ENCODE measurements at regions not wholly inside any gene's neighbourhood (a gene's known extent, or its start where the extent isn't known, plus 50 kb on each side); places are given as distances from the start of the nearest gene placed in this dataset.

DNA sequence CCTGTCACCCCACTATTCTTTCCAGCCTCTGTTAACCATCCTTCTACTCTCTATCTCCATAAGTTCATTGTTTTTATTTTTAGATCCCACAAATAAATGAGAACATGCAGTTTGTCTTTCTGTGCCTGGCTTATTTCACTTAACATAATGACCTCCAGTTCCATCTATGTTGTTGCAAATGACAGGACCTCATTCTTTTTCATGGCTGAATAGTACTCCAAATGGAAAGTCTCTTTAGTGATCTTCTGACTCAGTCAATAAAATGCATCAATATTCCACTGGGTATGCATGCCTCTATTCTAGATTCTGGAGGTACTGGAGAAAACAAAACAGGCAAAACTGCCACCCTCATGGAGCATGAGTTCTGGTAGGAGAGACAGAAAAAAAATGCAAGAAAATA, 459.0 kb downstream of the XYLT1 start:
- Histone ChIP-seq H3K9ac (ENCODE audit: low read depth, low read length) (no peak overlapping the region), H2AK9ac (replicated peaks; ENCODE audit: low read depth, low read length, poor library complexity) (no peak overlapping the region), H2BK120ac (ENCODE audit: low read depth, low read length) (no peak overlapping the region), H4K5ac (ENCODE audit: low read depth, low read length) (no peak overlapping the region), H4K8ac (ENCODE audit: low read depth in 2 of 2, low read length in 2 of 2) (no peak overlapping the region), H2BK15ac (ENCODE audit: low read depth, low read length) (no peak overlapping the region), H3K4me1 (ENCODE audit: control insufficient read depth, insufficient read depth, low read length) (no peaks in the 10 kb centered on the region), H3K18ac (ENCODE audit: low read depth, low read length) (no peak overlapping the region), H2BK20ac (ENCODE audit: low read depth, low read length) (no peak overlapping the region), H2AK5ac (ENCODE audit: low read depth, low read length) (no peak overlapping the region), H3K9me3 (ENCODE audit: control insufficient read depth, insufficient read depth, low read length) (peaks cover 4% of the 10 kb centered on the region), H2BK5ac (ENCODE audit: low read depth, low read length, poor library complexity, severe bottlenecking) (no peak overlapping the region), H3K36me3 (ENCODE audit: control insufficient read depth, insufficient read depth, low read length) (no peaks in the 10 kb centered on the region), H4K91ac (ENCODE audit: insufficient read depth, low read depth, low read length) (no peak overlapping the region), H3K4me3 (ENCODE audit: insufficient read depth, low read depth, low read length) (no peak overlapping the region), H3K9me1 (ENCODE audit: insufficient read depth, low read length) (no peaks in the 10 kb centered on the region), H3K56ac (ENCODE audit: extremely low read depth, insufficient read depth, low read length) (no peak overlapping the region), H3K4ac (ENCODE audit: low read depth, low read length) (no peak overlapping the region), H4K20me1 (ENCODE audit: insufficient read depth, low read length) (no peaks in the 10 kb centered on the region), H3K23ac (ENCODE audit: low read depth, low read length) (no peak overlapping the region), H3K14ac (replicated peaks; ENCODE audit: low read depth, low read length) (no peak overlapping the region), H2AFZ (replicated peaks; ENCODE audit: low read length, poor library complexity) (no peak overlapping the region), H3K79me1 (ENCODE audit: low read depth in 1 of 2, low read length in 2 of 2) (no peaks in the 10 kb centered on the region), H3K4me2 (ENCODE audit: low read depth, low read length) (no peak overlapping the region), H3K27ac (ENCODE audit: insufficient read depth, low read length) (no peak overlapping the region), H3K27me3 (ENCODE audit: control insufficient read depth, insufficient read depth, low read length) (no peaks in the 10 kb centered on the region)
- no peak for DNase-seq
- no TSS peak for BruUV-seq (replicated peaks)
- ChIA-PET CTCF (no interaction called here), POLR2A (ENCODE audit: unreplicated experiment) (no interaction called here)
- TF ChIP-seq MAFK (IDR thresholded peaks at IDR 0.05; ENCODE audit: low read depth, low read length) (no peak), CHD1 (IDR thresholded peaks at IDR 0.05; ENCODE audit: low read depth, low read length) (no peak), RCOR1 (IDR thresholded peaks at IDR 0.05; ENCODE audit: insufficient replicate concordance, low read length) (no peak), NFE2L2 (IDR thresholded peaks at IDR 0.05; ENCODE audit: low read depth, low read length) (no peak), FOS (IDR thresholded peaks at IDR 0.05; ENCODE audit: low read depth, low read length) (no peak), POLR2A (IDR thresholded peaks at IDR 0.05; ENCODE audit: low read depth, low read length) (no peak), BHLHE40 (IDR thresholded peaks at IDR 0.05; ENCODE audit: low read depth, low read length) (no peak), CEBPB (IDR thresholded peaks at IDR 0.05; ENCODE audit: low read depth, low read length) (no peak), SMC3 (IDR thresholded peaks at IDR 0.05; ENCODE audit: low read depth, low read length) (no peak), MAZ (IDR thresholded peaks at IDR 0.05; ENCODE audit: borderline replicate concordance, low read depth, low read length) (no peak), RFX5 (IDR thresholded peaks at IDR 0.05; ENCODE audit: low read depth, low read length) (no peak), USF2 (IDR thresholded peaks at IDR 0.05; ENCODE audit: low read depth, low read length) (no peak), RAD21 (IDR thresholded peaks at IDR 0.05; ENCODE audit: low read length) (no peak), MXI1 (IDR thresholded peaks at IDR 0.05; ENCODE audit: borderline replicate concordance, low read depth, low read length) (no peak)
- TF ChIP-seq, protein P1, sequence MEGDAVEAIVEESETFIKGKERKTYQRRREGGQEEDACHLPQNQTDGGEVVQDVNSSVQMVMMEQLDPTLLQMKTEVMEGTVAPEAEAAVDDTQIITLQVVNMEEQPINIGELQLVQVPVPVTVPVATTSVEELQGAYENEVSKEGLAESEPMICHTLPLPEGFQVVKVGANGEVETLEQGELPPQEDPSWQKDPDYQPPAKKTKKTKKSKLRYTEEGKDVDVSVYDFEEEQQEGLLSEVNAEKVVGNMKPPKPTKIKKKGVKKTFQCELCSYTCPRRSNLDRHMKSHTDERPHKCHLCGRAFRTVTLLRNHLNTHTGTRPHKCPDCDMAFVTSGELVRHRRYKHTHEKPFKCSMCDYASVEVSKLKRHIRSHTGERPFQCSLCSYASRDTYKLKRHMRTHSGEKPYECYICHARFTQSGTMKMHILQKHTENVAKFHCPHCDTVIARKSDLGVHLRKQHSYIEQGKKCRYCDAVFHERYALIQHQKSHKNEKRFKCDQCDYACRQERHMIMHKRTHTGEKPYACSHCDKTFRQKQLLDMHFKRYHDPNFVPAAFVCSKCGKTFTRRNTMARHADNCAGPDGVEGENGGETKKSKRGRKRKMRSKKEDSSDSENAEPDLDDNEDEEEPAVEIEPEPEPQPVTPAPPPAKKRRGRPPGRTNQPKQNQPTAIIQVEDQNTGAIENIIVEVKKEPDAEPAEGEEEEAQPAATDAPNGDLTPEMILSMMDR (conservative IDR thresholded peaks at IDR 0.05; ENCODE audit: low read depth, low read length): no peak
- TF ChIP-seq, protein P2, sequence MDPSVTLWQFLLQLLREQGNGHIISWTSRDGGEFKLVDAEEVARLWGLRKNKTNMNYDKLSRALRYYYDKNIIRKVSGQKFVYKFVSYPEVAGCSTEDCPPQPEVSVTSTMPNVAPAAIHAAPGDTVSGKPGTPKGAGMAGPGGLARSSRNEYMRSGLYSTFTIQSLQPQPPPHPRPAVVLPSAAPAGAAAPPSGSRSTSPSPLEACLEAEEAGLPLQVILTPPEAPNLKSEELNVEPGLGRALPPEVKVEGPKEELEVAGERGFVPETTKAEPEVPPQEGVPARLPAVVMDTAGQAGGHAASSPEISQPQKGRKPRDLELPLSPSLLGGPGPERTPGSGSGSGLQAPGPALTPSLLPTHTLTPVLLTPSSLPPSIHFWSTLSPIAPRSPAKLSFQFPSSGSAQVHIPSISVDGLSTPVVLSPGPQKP (IDR thresholded peaks at IDR 0.05; ENCODE audit: borderline replicate concordance, low read depth, low read length): no peak
- intact Hi-C loops (cut with micrococcal nuclease): no loop called here
- ATAC-seq (ENCODE audit: low read depth): no peak
- in situ Hi-C loops (cut with MboI; ENCODE audit: low sequenced_read_pairs): no loop called here
- dilution Hi-C loops (cut with HindIII; ENCODE audit: low sequenced_read_pairs, unreplicated experiment): no loop called here
